Erythroblast (primary cell): ENCODE measurements at regions not wholly inside any gene's neighbourhood (a gene's known extent, or its start where the extent isn't known, plus 50 kb on each side); places are given as distances from the start of the nearest gene placed in this dataset.

Experiments
- GATA1 ChIP-seq: IDR thresholded peaks from 2 replicates; pipeline ENCODE4 v1.6.1; 2011; ENCODE audit warnings: low read depth, mild to moderate bottlenecking, control low read depth, low read length, moderate library complexity
- POLR2A ChIP-seq: IDR thresholded peaks from 2 replicates; pipeline ENCODE4 v1.6.1; 2011; ENCODE audit warnings: mild to moderate bottlenecking, low read length

- TF ChIP-seq POLR2A (no peak), GATA1 (no peak)
Observed at GRCh38 chr6:95185874-95186273, 391.5 kb upstream of the MANEA start.
